ENCODE measurements at regions not wholly inside any gene's neighbourhood (a gene's known extent, or its start where the extent isn't known, plus 50 kb on each side); places are given as distances from the start of the nearest gene placed in this dataset.
A peak's percentile ranks its signal among the peaks of the same experiment; 100 is the strongest.

DNA sequence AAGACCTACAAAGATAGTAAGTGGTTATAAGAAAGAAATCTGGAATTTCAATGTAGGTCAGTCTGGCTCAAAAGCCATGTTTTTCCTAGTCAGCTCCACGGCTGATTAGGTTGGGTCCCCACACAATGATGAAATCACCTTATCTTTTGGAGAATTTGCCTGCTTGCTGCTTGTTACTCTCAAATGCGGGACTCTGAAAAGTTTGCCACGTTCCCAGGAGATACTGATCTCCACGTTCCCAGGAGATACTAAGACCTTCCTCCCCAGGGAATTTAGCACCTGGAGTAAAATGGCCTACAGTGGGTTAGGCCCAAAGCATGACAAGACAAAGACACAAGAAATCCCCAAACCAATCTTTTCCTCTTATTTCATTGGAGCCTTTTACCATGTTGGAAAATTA is 449.6 kb downstream of the TNS1 start:
- DNase-seq (ENCODE audit: low read depth) (no peak), FAIRE-seq (no peak)
- no peaks in the 10 kb centered on the region for H3K27me3 ChIP-seq (ENCODE audit: control insufficient read depth, insufficient read depth, low read length)
- no peaks in the 10 kb centered on the region for H3K36me3 ChIP-seq (ENCODE audit: control insufficient read depth, insufficient read depth, low read length)
- TF ChIP-seq, protein P1, sequence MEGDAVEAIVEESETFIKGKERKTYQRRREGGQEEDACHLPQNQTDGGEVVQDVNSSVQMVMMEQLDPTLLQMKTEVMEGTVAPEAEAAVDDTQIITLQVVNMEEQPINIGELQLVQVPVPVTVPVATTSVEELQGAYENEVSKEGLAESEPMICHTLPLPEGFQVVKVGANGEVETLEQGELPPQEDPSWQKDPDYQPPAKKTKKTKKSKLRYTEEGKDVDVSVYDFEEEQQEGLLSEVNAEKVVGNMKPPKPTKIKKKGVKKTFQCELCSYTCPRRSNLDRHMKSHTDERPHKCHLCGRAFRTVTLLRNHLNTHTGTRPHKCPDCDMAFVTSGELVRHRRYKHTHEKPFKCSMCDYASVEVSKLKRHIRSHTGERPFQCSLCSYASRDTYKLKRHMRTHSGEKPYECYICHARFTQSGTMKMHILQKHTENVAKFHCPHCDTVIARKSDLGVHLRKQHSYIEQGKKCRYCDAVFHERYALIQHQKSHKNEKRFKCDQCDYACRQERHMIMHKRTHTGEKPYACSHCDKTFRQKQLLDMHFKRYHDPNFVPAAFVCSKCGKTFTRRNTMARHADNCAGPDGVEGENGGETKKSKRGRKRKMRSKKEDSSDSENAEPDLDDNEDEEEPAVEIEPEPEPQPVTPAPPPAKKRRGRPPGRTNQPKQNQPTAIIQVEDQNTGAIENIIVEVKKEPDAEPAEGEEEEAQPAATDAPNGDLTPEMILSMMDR (IDR thresholded peaks at IDR 0.05; ENCODE audit: insufficient read depth, low read length, severe bottlenecking) = no peak
- no peak overlapping the region for H3K4me3 ChIP-seq (ENCODE audit: low read depth, low read length)

DNA sequence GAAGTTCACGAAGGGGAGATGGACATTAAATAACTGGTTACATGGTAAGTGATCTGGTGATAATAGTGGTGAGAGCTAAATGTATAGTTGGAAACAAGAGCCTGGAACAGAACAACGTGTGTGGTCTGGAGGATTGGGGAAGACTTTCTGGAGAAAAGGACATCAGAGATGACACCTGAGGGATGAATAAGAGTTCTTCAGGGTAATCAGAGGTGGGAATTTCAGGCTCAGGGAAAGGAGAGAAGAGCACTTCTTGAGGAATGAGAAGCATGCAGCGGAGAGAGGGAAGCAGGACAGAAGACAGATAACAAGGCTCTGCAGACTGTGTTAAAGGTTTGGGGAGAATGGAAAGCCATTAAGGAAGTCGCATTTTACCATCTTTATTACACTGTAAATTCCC is 450.7 kb downstream of the TNS1 start:
- TF ChIP-seq, protein P1 (IDR thresholded peaks at IDR 0.05; ENCODE audit: insufficient read depth, low read length, severe bottlenecking) = no peak
- FAIRE-seq = peak; percentile 7
- no peak for DNase-seq (ENCODE audit: low read depth)
- no peak overlapping the region for H3K4me3 ChIP-seq (ENCODE audit: low read depth, low read length)
- no peaks in the 10 kb centered on the region for H3K36me3 ChIP-seq (ENCODE audit: control insufficient read depth, insufficient read depth, low read length)
- H3K27me3 ChIP-seq (ENCODE audit: control insufficient read depth, insufficient read depth, low read length) = no peaks in the 10 kb centered on the region

DNA sequence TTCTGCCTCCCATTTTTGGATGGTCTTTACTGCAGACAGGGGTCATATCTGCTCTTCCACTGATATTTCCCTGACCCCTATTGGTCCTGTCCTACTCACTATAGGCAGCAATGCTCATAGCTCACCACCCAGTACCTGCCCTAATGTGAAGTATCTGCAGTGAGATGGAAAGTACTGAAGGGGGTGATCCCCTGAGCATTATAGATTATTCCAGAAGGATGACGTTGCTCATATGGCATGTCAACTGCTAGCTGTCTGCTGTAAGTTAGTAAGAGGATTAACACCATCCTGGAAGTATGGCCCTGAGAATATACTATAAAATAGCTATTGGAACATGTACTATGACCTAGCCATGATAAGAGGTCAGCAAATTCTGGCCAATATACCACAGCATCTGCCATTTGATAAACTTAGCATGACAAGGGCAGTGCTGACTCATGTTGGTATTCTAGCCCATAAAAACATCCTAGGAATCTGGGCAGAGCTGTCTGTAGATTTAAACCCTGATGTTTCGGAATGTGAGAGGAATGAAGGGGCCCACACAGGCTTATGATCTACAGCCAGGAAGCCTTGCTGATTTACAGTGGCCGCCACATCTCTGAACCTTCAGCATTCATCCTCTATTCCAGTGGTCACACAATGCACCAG is 451.4 kb downstream of the TNS1 start:
- FAIRE-seq (no peak), DNase-seq (ENCODE audit: low read depth) (no peak)
- TF ChIP-seq, protein P1 (IDR thresholded peaks at IDR 0.05; ENCODE audit: insufficient read depth, low read length, severe bottlenecking) = no peak
- H3K27me3 ChIP-seq (ENCODE audit: control insufficient read depth, insufficient read depth, low read length) = no peaks in the 10 kb centered on the region
- H3K4me3 ChIP-seq (ENCODE audit: low read depth, low read length) = no peak overlapping the region
- no peaks in the 10 kb centered on the region for H3K36me3 ChIP-seq (ENCODE audit: control insufficient read depth, insufficient read depth, low read length)

DNA sequence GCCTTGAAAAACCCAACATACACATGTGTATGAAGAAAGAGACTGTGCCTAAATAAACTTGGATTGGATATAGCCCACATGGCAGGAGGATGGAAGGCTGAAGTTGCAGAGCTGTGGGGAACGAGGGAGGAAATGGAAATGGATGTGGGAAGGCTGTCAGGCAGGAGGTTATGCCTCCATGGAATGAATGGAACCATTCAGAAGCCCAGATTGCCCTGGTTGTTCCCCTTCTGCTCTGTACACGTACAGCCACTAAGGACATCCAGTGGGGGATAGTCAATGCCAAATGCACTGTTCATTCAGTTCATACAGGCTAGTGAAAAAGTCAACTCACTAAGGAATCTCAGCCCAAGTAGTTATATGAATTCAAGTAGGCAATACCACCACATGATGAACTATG is 463.7 kb downstream of the TNS1 start:
- FAIRE-seq (no peak), DNase-seq (ENCODE audit: low read depth) (no peak)
- no peak overlapping the region for H3K4me3 ChIP-seq (ENCODE audit: low read depth, low read length)
- H3K27me3 ChIP-seq (ENCODE audit: control insufficient read depth, insufficient read depth, low read length) = peaks cover 5% of the 10 kb centered on the region
- H3K36me3 ChIP-seq (ENCODE audit: control insufficient read depth, insufficient read depth, low read length) = no peaks in the 10 kb centered on the region
- TF ChIP-seq, protein P1 (IDR thresholded peaks at IDR 0.05; ENCODE audit: insufficient read depth, low read length, severe bottlenecking) = no peak

DNA sequence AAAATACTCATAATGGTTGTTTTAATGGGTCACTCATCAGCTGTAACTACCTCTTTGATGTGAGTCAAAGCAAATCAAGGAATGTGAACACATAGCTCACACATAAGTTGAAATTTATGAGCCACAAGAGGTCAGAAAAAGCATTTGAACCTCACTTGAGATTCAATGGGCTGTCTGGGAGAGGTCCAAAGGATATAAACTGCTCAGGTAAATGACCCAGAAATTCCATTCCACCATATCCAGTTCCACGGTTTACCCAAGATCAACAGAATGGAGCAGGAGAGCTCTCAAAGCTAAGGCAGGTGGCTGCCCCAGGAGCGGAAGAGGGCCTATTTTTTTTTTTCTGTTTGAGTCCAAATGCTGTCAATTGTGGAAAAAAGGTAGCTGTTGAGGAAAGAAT is 464.1 kb downstream of the TNS1 start:
- TF ChIP-seq, protein P1 (IDR thresholded peaks at IDR 0.05; ENCODE audit: insufficient read depth, low read length, severe bottlenecking) = no peak
- no peak for DNase-seq (ENCODE audit: low read depth)
- Histone ChIP-seq H3K36me3 (ENCODE audit: control insufficient read depth, insufficient read depth, low read length) (no peaks in the 10 kb centered on the region), H3K4me3 (ENCODE audit: low read depth, low read length) (no peak overlapping the region), H3K27me3 (ENCODE audit: control insufficient read depth, insufficient read depth, low read length) (peaks cover 5% of the 10 kb centered on the region)
- no peak for FAIRE-seq

All from bronchial epithelial cell (primary cell).